ENCODE measurements at regions not wholly inside any gene's neighbourhood (a gene's known extent, or its start where the extent isn't known, plus 50 kb on each side); places are given as distances from the start of the nearest gene placed in this dataset.

- TF ChIP-seq POLR2A (IDR thresholded peaks at IDR 0.05) (no peak), CTCF (IDR thresholded peaks at IDR 0.05) (no peak)
These were observed 172.1 kb downstream of the ETNK1 start for GRCh38 chr12:22796941-22797630.

All from breast epithelium (tissue), 3 donors.